Calu3 (cell line): ENCODE measurements at regions not wholly inside any gene's neighbourhood (a gene's known extent, or its start where the extent isn't known, plus 50 kb on each side); places are given as distances from the start of the nearest gene placed in this dataset.
A peak's percentile ranks its signal among the peaks of the same experiment; 100 is the strongest.
"Not testable (repeated sequence)": the region's sequence is repeated elsewhere in the genome, so short reads cannot be mapped to it uniquely, and the experiment has no call there.

Experiments used
- BruUV-seq: library from RNA; stranded (reverse); fragments of 400-500 nt; replicated peaks from 2 replicates; lab custom pipeline; 2021; lab: Mats Ljungman, UMichigan
- CTCF ChIA-PET: fragments of 300-600 bp; sonication (Branson Sonifier 250); formaldehyde crosslinking; loops from one replicate; lab custom pipeline; 2022; ENCODE audit warnings: antibody characterized with exemption; lab: Charles Lee
- DNase-seq: peaks from one replicate; pipeline ENCODE4 v3.0.0; 2022
- H3K27ac Mint-ChIP-seq: one replicate; pipeline ENCODE4 v1.8.0; 2022; ENCODE audit warnings: mixed read lengths; ENCODE audit not compliant: unreplicated experiment
- H3K27me3 Mint-ChIP-seq: one replicate; pipeline ENCODE4 v1.8.0; 2022; ENCODE audit warnings: mixed read lengths; ENCODE audit not compliant: unreplicated experiment
- H3K36me3 Mint-ChIP-seq: one replicate; pipeline ENCODE4 v1.8.0; 2022; ENCODE audit warnings: mild to moderate bottlenecking, moderate library complexity, mixed read lengths; ENCODE audit not compliant: insufficient read depth, unreplicated experiment
- H3K4me1 Mint-ChIP-seq: one replicate; pipeline ENCODE4 v1.8.0; 2022; ENCODE audit warnings: mild to moderate bottlenecking, low read depth, mixed read lengths; ENCODE audit not compliant: unreplicated experiment
- H3K4me3 Mint-ChIP-seq: one replicate; pipeline ENCODE4 v1.8.0; 2022; ENCODE audit warnings: mild to moderate bottlenecking, low read depth, moderate library complexity, mixed read lengths; ENCODE audit not compliant: unreplicated experiment
- H3K9me3 Mint-ChIP-seq: one replicate; pipeline ENCODE4 v1.8.0; 2022; ENCODE audit warnings: low read depth, mixed read lengths; ENCODE audit not compliant: unreplicated experiment
- CTCF ChIP-seq: fragments of 200-600 bp; IDR thresholded peaks from one replicate; pipeline ENCODE4 v1.8.0; 2022; ENCODE audit warnings: antibody characterized with exemption; ENCODE audit not compliant: unreplicated experiment
- intact Hi-C: fragments of 100-400 bp; cut with micrococcal nuclease; formaldehyde crosslinking; loops from one replicate; pipeline ENCODE4 v1.10.0; 2022; ENCODE audit not compliant: unreplicated experiment

GRCh38 chr13:44651209-44651608 lies 75.1 kb upstream of the TSC22D1 start:
- TF ChIP-seq CTCF, result no peak
- no peak overlapping the region for H3K27ac Mint-ChIP-seq
- H3K27me3 Mint-ChIP-seq, result no peaks in the 10 kb centered on the region
- no peaks in the 10 kb centered on the region for H3K4me1 Mint-ChIP-seq
- no peaks in the 10 kb centered on the region for H3K36me3 Mint-ChIP-seq
- no peak overlapping the region for H3K4me3 Mint-ChIP-seq
- no TSS peak for BruUV-seq
- intact Hi-C loops, result no loop called here
- CTCF ChIA-PET, result no interaction called here
- no peaks in the 10 kb centered on the region for H3K9me3 Mint-ChIP-seq
- no peak for DNase-seq

GRCh38 chr13:44649834-44650233 lies 73.7 kb upstream of the TSC22D1 start:
- CTCF ChIA-PET, result no interaction called here
- Mint-ChIP-seq H3K36me3 (no peaks in the 10 kb centered on the region), H3K4me3 (no peak overlapping the region), H3K27ac (no peak overlapping the region), H3K9me3 (no peaks in the 10 kb centered on the region), H3K27me3 (no peaks in the 10 kb centered on the region), H3K4me1 (no peaks in the 10 kb centered on the region)
- no peak for DNase-seq
- no peak for TF ChIP-seq CTCF
- intact Hi-C loops, result no loop called here
- no TSS peak for BruUV-seq

- H3K27me3 Mint-ChIP-seq, result no peaks in the 10 kb centered on the region
- DNase-seq, result no peak
- H3K9me3 Mint-ChIP-seq, result no peaks in the 10 kb centered on the region
- no peaks in the 10 kb centered on the region for H3K4me1 Mint-ChIP-seq
- CTCF ChIA-PET, result no interaction called here
- intact Hi-C loops, result no loop called here
- H3K36me3 Mint-ChIP-seq, result no peaks in the 10 kb centered on the region
- no peak overlapping the region for H3K4me3 Mint-ChIP-seq
- no peak for TF ChIP-seq CTCF
- BruUV-seq, result no TSS peak
- no peak overlapping the region for H3K27ac Mint-ChIP-seq
These were observed 72.9 kb upstream of the TSC22D1 start for GRCh38 chr13:44649104-44649428.

GRCh38 chr13:44648392-44649103 lies 72.4 kb upstream of the TSC22D1 start:
- peak; percentile 23 for TF ChIP-seq CTCF
- no peak for DNase-seq
- Mint-ChIP-seq H3K27ac (no peak overlapping the region), H3K4me1 (no peaks in the 10 kb centered on the region), H3K27me3 (no peaks in the 10 kb centered on the region), H3K36me3 (no peaks in the 10 kb centered on the region), H3K4me3 (no peak overlapping the region), H3K9me3 (no peaks in the 10 kb centered on the region)
- CTCF ChIA-PET, result no interaction called here
- intact Hi-C loops, result no loop called here
- no TSS peak for BruUV-seq

- intact Hi-C loops, H3K4me3 Mint-ChIP-seq, H3K27ac Mint-ChIP-seq, H3K27me3 Mint-ChIP-seq, H3K9me3 Mint-ChIP-seq, BruUV-seq, DNase-seq, H3K36me3 Mint-ChIP-seq, H3K4me1 Mint-ChIP-seq: not testable (repeated sequence)
- CTCF ChIA-PET, result interaction anchor here (0.6 kb wide), 1 partner anchor 260 kb away, joined by 4 read pairs; no protein-coding TSS in a partner anchor
These were observed 71.4 kb upstream of the TSC22D1 start for GRCh38 chr13:44647560-44647959.
